Neural cell (in vitro differentiated cells): ENCODE measurements at regions not wholly inside any gene's neighbourhood (a gene's known extent, or its start where the extent isn't known, plus 50 kb on each side); places are given as distances from the start of the nearest gene placed in this dataset.

Source experiments
- SMC3 ChIP-seq: fragments of 450-650 bp; conservative IDR thresholded peaks from 2 replicates; pipeline ENCODE4 v1.6.1; 2014; ENCODE audit warnings: antibody characterized with exemption, mild to moderate bottlenecking, moderate library complexity; ENCODE audit not compliant: poor library complexity
- TF ChIP-seq, protein P1 (sequence below): fragments of 450-650 bp; IDR thresholded peaks from 2 replicates; pipeline ENCODE4 v1.5.1; 2014; ENCODE audit warnings: antibody characterized with exemption, mild to moderate bottlenecking, moderate library complexity; ENCODE audit not compliant: poor library complexity, severe bottlenecking

DNA sequence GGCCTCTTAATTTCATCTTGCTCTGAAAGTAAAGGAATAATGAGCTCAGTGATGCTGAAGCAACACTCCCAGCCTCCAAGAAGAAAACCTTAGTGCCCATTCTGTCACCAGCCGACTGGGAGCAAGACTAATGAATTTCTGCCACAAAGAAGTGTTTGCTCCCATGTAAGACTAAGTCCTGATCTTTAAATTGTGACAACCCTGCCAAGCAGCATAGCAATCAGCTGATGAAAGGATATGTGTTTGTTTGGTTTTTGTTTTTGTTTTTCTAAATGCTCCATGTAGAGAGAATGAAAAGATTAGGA lies 113.7 kb upstream of the PALMD start:
- TF ChIP-seq, protein P1, sequence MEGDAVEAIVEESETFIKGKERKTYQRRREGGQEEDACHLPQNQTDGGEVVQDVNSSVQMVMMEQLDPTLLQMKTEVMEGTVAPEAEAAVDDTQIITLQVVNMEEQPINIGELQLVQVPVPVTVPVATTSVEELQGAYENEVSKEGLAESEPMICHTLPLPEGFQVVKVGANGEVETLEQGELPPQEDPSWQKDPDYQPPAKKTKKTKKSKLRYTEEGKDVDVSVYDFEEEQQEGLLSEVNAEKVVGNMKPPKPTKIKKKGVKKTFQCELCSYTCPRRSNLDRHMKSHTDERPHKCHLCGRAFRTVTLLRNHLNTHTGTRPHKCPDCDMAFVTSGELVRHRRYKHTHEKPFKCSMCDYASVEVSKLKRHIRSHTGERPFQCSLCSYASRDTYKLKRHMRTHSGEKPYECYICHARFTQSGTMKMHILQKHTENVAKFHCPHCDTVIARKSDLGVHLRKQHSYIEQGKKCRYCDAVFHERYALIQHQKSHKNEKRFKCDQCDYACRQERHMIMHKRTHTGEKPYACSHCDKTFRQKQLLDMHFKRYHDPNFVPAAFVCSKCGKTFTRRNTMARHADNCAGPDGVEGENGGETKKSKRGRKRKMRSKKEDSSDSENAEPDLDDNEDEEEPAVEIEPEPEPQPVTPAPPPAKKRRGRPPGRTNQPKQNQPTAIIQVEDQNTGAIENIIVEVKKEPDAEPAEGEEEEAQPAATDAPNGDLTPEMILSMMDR, result no peak
- no peak for TF ChIP-seq SMC3
